ENCODE measurements at regions not wholly inside any gene's neighbourhood (a gene's known extent, or its start where the extent isn't known, plus 50 kb on each side); places are given as distances from the start of the nearest gene placed in this dataset.
"Not testable (repeated sequence)": the region's sequence is repeated elsewhere in the genome, so short reads cannot be mapped to it uniquely, and the experiment has no call there.

DNA sequence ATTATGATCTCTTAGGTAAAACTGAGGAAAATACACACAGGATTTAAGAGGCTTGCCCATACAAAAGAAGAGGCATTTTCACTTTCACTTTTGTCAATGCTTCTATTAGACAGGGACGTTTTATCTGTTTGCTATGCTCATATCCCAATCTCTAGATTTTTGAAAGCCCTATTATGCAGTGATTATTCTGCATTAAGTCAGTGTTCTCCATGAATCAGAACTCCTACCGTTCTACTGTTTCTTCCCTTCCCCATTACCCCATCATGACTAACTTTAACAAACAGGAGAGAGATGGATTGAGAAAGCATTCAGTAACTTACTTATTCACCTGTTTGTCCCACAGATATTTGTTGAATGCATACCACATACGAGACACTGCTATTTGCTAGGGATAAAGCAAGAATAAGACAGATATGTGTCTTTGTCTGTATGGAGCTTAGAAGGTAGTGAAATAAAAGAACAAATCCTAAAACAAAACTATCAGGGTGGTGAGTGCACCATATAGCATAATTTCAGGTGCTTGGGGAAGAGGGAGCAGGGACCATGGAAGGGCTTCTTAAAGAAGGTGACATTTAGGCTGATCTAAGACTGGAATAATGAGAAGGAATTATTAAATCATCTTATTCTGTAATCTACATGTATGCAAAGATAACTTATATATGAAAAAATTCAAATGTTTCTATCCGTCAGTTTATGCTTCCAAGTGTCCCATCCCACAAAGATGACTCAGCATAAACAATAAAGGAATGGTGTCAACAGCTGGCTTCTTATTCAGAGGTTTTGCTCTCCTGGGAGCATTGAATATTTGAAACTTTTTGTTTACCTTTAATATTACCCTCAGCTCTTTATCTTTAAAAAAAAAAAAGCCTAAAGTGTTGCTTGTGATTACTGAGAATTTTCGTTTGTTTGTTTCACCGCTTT, 328.1 kb downstream of the HINT1 start:
- peak; percentile 1 for DNase-seq (ENCODE audit: low read depth)

GRCh38 chr5:130817598-130818384, 347.3 kb downstream of the HINT1 start:
- DNase-seq (ENCODE audit: low read depth), result not testable (repeated sequence)

DNA sequence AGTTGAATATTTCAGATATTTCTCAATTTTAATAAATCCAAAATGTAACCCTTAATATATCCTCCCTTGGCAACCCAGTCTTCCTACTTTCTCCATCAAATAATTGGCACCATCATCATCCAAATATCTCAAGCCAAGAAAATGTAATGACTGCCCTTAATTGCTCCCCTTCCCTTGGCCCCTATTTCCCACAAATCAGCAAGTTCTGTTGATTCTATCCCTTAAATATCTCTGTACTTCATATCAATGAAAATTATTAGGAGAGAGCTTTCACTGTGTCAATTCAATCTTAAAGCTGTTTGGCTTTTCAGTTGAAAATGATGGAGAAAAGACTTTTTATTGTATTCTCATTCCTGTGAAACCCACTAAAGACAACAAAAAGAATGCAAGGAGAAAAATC, 349.8 kb downstream of the HINT1 start:
- DNase-seq (ENCODE audit: low read depth), result no peak

DNA sequence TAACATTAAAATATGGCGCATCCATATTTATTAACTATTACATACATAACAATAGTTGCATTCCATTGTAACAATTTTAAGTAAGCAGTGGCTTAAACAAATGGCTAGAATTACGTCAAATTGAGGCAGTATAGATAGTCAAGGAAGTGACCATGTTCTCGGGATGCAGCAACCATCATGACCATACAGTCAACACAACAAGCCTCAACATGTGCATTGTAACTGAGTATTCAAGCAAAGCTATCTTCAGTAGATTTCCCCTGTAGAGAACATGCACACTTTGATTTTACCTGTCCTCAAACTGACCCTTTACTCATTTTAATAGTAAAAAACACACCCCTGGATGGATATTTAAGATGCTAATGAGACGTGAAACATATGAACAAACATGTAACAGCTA, 356.4 kb downstream of the HINT1 start:
- DNase-seq (ENCODE audit: low read depth), result no peak

- no peak for DNase-seq (ENCODE audit: low read depth)
Measured at GRCh38 chr5:130805648-130806047, 359.4 kb downstream of the HINT1 start.

GRCh38 chr5:130805036-130805435, 360.0 kb downstream of the HINT1 start:
- no peak for DNase-seq (ENCODE audit: low read depth)

DNA sequence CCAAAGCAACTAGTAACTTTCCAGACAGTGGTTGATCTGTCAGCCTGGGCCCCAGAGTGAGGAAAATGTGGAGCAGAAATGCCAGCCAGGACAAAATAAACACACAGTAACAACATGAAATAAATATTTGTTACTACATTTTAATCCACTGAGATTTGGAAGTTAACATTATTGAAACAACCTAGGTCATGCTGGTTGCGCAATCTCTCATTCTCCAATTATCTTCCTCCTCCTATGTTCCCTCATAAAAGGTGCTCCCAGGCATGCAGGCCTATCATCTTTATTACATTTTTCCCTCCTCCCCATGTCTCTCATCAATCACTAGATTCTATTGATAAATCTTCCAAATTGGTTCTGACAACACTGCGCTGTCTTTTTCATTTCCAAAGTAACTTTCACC, 363.1 kb downstream of the HINT1 start:
- DNase-seq (ENCODE audit: low read depth), result no peak

DNA sequence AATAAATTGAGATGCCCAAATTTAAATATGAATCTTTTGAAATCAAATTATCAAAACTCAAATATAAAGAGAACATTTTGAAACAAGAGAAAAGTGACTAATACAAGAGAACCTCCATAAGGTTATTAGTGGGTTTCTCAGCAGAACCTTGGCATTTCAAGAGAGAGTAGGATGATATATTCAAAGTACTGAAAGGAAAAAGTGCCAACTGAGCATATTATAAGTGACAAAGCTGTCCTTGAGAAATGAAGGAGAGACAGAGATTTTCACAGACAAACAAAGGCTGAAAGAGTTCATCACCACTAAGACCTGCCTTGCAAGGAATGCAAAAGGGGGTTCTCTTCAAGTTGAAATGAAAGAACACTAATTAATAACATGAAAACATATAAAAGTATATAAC, 366.0 kb downstream of the HINT1 start:
- no peak for DNase-seq (ENCODE audit: low read depth)

- no peak for DNase-seq (ENCODE audit: low read depth)
Measured at GRCh38 chr5:130797303-130797702, 367.8 kb downstream of the HINT1 start.

GRCh38 chr5:130796902-130797301, 368.2 kb downstream of the HINT1 start:
- no peak for DNase-seq (ENCODE audit: low read depth)

- no peak for DNase-seq (ENCODE audit: low read depth)
Measured at GRCh38 chr5:130796032-130796431, 369.0 kb downstream of the HINT1 start.

DNA sequence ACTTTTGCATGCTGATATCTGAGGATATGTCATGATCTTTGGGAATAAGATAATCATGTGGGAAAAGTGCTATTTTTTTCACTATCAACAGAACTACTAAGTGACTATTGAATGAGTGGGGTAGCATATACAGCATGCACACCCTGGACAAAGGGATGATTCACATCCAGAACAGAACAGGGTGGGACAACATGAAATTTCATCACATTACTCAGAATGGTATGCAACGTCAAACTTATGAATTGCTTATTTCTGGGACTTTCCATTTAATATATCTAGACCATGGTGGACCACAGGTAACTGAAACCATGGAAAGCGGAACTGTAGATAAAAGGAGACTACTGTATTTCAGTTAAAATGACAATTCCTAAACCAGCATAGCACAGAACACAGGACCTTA, 370.0 kb downstream of the HINT1 start:
- no peak for DNase-seq (ENCODE audit: low read depth)

- DNase-seq (ENCODE audit: low read depth), result no peak
Measured at GRCh38 chr5:130777794-130778193, 387.3 kb downstream of the HINT1 start.

GRCh38 chr5:130773813-130774212, 391.2 kb downstream of the HINT1 start:
- DNase-seq (ENCODE audit: low read depth), result no peak

DNA sequence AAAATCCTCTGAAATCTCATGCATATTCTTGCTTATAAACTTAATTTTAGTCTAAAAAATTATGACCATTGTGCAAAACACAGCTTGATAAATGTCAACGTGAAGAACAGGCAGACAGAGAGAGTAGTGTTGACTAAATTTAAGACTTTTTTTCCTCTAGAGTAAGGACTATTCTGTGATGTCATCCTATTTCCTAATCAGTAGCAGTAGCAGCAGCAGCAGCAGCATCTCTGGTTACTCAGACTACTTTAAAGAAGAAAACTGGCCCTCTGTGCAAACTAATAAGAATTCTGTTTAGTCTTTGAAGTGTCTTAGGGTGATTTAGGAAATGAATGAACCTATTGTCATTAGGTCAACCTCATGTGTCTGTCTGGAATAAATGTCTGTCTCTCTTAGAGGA, 403.0 kb downstream of the HINT1 start:
- no peak for DNase-seq (ENCODE audit: low read depth)

DNA sequence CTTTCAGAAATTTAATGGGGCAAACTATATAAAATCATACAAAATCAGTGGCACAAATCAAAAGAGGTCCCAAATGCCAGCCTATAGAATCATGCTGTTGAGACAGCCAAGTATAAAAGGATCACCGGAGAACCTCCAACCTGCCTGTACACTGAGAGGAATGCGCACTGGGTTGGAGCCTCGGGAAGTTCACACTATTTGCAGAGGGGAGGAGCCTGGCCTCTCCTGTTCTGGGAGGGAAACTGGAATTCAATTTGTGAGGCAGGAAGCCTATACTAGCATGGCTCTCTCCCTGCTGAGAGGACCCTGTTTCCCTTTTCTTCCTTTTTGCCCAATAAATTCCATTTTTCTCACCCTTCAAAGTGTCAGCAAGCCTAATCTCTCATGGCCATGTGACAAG, 406.0 kb downstream of the HINT1 start:
- DNase-seq (ENCODE audit: low read depth), result no peak

- DNase-seq (ENCODE audit: low read depth), result no peak
Measured at GRCh38 chr5:130747556-130747955, 417.5 kb downstream of the HINT1 start.

- DNase-seq (ENCODE audit: low read depth), result not testable (repeated sequence)
Measured at GRCh38 chr5:130746641-130747040, 418.4 kb downstream of the HINT1 start.

GRCh38 chr5:130743092-130743491, 422.0 kb downstream of the HINT1 start:
- DNase-seq (ENCODE audit: low read depth), result no peak

DNA sequence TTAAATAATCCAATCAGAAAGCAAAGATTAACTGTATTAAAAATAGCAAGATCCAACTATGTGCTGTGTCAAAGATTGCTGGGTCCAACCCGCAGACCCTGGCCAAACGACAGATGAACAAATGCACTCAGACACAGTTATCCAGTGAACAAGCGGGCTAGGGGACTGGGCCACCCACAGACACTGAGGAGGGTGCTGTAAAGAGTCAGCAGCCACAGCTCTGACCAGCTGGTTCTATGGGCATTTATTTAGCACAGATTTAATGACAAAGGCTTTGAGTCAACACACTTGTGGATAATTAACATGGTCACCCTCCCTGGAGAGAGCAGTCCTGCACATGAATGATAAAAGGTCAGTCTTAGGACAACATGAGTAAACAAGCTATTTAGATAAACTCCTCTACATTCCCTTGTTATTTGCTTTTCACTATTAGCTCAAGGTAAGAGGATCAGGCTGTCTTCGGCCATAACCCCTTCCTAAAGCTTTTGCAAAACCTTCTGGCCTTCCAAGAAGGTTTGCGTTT, 424.9 kb downstream of the HINT1 start:
- no peak for DNase-seq (ENCODE audit: low read depth)

DNA sequence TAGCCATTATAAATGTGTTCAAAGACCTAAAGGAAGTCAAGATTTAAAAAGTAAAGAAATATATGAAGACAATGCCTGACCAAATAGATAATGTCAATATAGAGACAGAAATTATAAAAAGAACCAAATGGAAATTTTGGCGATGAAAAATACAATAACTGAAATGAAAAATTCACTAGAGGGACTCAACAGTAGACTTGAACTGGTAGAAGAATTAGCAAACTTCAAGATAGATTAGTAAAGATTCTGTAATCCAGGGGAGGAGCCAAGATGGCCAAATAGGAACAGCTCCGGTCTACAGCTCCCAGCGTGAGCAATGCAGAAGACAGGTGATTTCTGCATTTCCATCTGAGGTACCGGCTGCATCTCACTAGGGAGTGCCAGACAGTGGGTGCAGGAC, 433.2 kb downstream of the HINT1 start:
- no peak for DNase-seq (ENCODE audit: low read depth)

DNA sequence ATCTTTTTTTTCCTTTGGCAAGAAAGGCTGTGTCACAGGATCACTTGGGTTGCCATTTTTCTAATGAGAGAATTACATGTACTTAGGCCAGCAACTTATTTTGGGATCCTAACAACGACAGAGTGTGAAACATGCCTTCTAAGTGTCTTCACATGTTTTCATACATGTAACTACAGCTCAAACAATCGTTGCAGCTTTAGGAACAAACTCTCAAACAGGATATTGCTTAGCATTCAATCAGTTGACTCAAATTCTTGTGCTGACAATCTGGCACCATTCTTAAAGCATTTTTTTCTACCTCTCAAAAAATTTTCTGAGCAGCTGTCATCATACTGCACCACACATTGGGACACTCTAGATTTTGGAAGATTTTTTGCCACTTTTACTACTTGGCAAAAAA, 435.5 kb downstream of the HINT1 start:
- DNase-seq (ENCODE audit: low read depth), result no peak

DNA sequence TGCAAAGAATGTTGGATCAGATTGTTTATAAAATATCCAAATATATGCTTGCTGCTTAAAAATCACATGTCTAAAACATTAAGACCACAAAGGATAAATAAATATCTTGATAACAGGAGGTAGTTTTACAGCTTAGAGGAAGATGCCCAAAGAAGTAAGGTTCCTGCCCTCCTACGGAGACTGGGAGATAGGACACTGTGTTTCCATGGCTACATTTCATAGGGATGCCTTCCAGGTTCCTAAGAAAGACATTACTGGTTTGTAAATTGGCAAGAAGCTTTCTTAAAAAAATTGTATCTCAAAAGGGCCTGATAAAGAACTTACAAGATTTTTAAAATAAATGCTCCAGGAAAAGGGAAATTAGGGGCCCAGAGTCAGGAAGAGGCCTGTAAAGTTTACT, 437.2 kb downstream of the HINT1 start:
- DNase-seq (ENCODE audit: low read depth), result no peak

Data from EH (cell line).